ENCODE measurements at regions not wholly inside any gene's neighbourhood (a gene's known extent, or its start where the extent isn't known, plus 50 kb on each side); places are given as distances from the start of the nearest gene placed in this dataset.

GRCh38 chr21:43304206-43304605, 122.7 kb downstream of the SIK1 start:
- H3K36me3 ChIP-seq: no peaks in the 10 kb centered on the region
- no peak overlapping the region for H3K4me3 ChIP-seq
- H3K27ac ChIP-seq: no peak overlapping the region
- intact Hi-C loops (cut with DNase I): no loop called here
- no peaks in the 10 kb centered on the region for H3K9me3 ChIP-seq
- TF ChIP-seq CTCF (IDR thresholded peaks at IDR 0.05): no peak
- DNase-seq: no peak
- H3K9ac ChIP-seq (ENCODE audit: low read depth in 2 of 2, low read length in 2 of 2): no peak overlapping the region
- H3K4me1 ChIP-seq: no peaks in the 10 kb centered on the region
- H3K27me3 ChIP-seq: no peaks in the 10 kb centered on the region

- no peaks in the 10 kb centered on the region for H3K36me3 ChIP-seq
- TF ChIP-seq CTCF (IDR thresholded peaks at IDR 0.05): no peak
- H3K4me1 ChIP-seq: no peaks in the 10 kb centered on the region
- H3K4me3 ChIP-seq: no peak overlapping the region
- no peak for DNase-seq
- H3K27ac ChIP-seq: no peak overlapping the region
- H3K27me3 ChIP-seq: no peaks in the 10 kb centered on the region
- no peaks in the 10 kb centered on the region for H3K9me3 ChIP-seq
- intact Hi-C loops (cut with DNase I): no loop called here
- H3K9ac ChIP-seq (ENCODE audit: low read depth in 2 of 2, low read length in 2 of 2): no peak overlapping the region
Observed at GRCh38 chr21:43303275-43304178, 123.4 kb downstream of the SIK1 start.

GRCh38 chr21:43302769-43303168, 124.2 kb downstream of the SIK1 start:
- no peak overlapping the region for H3K4me3 ChIP-seq
- no peak for DNase-seq
- no peaks in the 10 kb centered on the region for H3K36me3 ChIP-seq
- H3K4me1 ChIP-seq: no peaks in the 10 kb centered on the region
- intact Hi-C loops (cut with DNase I): no loop called here
- H3K9me3 ChIP-seq: no peaks in the 10 kb centered on the region
- H3K27ac ChIP-seq: no peak overlapping the region
- no peak for TF ChIP-seq CTCF (IDR thresholded peaks at IDR 0.05)
- H3K9ac ChIP-seq (ENCODE audit: low read depth in 2 of 2, low read length in 2 of 2): no peak overlapping the region
- no peaks in the 10 kb centered on the region for H3K27me3 ChIP-seq

- Histone ChIP-seq H3K36me3 (no peaks in the 10 kb centered on the region), H3K4me3 (no peak overlapping the region), H3K9me3 (no peaks in the 10 kb centered on the region), H3K9ac (ENCODE audit: low read depth in 2 of 2, low read length in 2 of 2) (no peak overlapping the region), H3K27me3 (no peaks in the 10 kb centered on the region), H3K4me1 (no peaks in the 10 kb centered on the region), H3K27ac (no peak overlapping the region)
- DNase-seq: no peak
- intact Hi-C loops (cut with DNase I): no loop called here
- TF ChIP-seq CTCF (IDR thresholded peaks at IDR 0.05): no peak
Observed at GRCh38 chr21:43302062-43302700, 124.8 kb downstream of the SIK1 start.

- no peak overlapping the region for H3K9ac ChIP-seq (ENCODE audit: low read depth in 2 of 2, low read length in 2 of 2)
- no peak for TF ChIP-seq CTCF (IDR thresholded peaks at IDR 0.05)
- no peak overlapping the region for H3K27ac ChIP-seq
- no peaks in the 10 kb centered on the region for H3K27me3 ChIP-seq
- no peaks in the 10 kb centered on the region for H3K9me3 ChIP-seq
- DNase-seq: no peak
- H3K36me3 ChIP-seq: no peaks in the 10 kb centered on the region
- intact Hi-C loops (cut with DNase I): no loop called here
- H3K4me3 ChIP-seq: no peak overlapping the region
- no peaks in the 10 kb centered on the region for H3K4me1 ChIP-seq
Observed at GRCh38 chr21:43301409-43302061, 125.4 kb downstream of the SIK1 start.
